CD4-positive, CD25-positive, alpha-beta regulatory T cell (primary cell): ENCODE measurements at regions not wholly inside any gene's neighbourhood (a gene's known extent, or its start where the extent isn't known, plus 50 kb on each side); places are given as distances from the start of the nearest gene placed in this dataset.
"Not testable (repeated sequence)": the region's sequence is repeated elsewhere in the genome, so short reads cannot be mapped to it uniquely, and the experiment has no call there.

Experiments
- ATAC-seq, 2 donors: fragments of 150-1000 bp; cut with Tn5 transposase; one replicate each; pipeline ENCODE4 v1.10.0; 2021; ENCODE audit warnings: low read depth in 2 of 2, moderate number of reproducible peaks in 2 of 2, moderate library complexity in 1 of 2
- DNase-seq, 3 donors: peaks; one replicate each; pipeline versions ENCODE4 v3.0.0 to v3.0.0-alpha.2; 2012 to 2022; ENCODE audit warnings: mixed read lengths in 1 of 3
- H3K27ac ChIP-seq: one replicate; pipeline ENCODE4 v1.7.0; 2013; ENCODE audit warnings: mild to moderate bottlenecking, low read length; ENCODE audit not compliant: insufficient read depth, poor library complexity, severe bottlenecking
- H3K27me3 ChIP-seq: one replicate; pipeline ENCODE4 v1.7.0; 2013; ENCODE audit warnings: low read length; ENCODE audit not compliant: control insufficient read depth, insufficient read depth
- H3K36me3 ChIP-seq: one replicate; pipeline ENCODE4 v1.7.0; 2013; ENCODE audit warnings: mild to moderate bottlenecking, low read length, moderate library complexity; ENCODE audit not compliant: control insufficient read depth, insufficient read depth
- H3K4me1 ChIP-seq: 2 replicates; pipeline ENCODE4 v1.7.0; 2013; ENCODE audit warnings: mild to moderate bottlenecking, low read length; ENCODE audit not compliant: insufficient read depth, control insufficient read depth, poor library complexity, severe bottlenecking
- H3K4me3 ChIP-seq: one replicate; pipeline ENCODE4 v1.7.0; 2013; ENCODE audit warnings: low read depth, mild to moderate bottlenecking, low read length, moderate library complexity
- H3K9me3 ChIP-seq, 2 experiments: 1 replicate in 1 of 2; 2 replicates in 1 of 2; pipeline ENCODE4 v1.7.0; 2013; ENCODE audit warnings: low read length in 2 of 2, mild to moderate bottlenecking in 1 of 2, moderate library complexity in 1 of 2; ENCODE audit not compliant: control insufficient read depth in 2 of 2
- H3K27ac Mint-ChIP-seq, 3 donors: one replicate each; pipeline ENCODE4 v1.8.0; 2020 to 2022; ENCODE audit warnings: mild to moderate bottlenecking in 3 of 3, mixed read lengths in 3 of 3, moderate library complexity in 2 of 3
- H3K27me3 Mint-ChIP-seq: one replicate; pipeline ENCODE4 v1.8.0; 2022; ENCODE audit warnings: mild to moderate bottlenecking, mixed read lengths
- H3K36me3 Mint-ChIP-seq: one replicate; pipeline ENCODE4 v1.8.0; 2020; ENCODE audit warnings: mixed read lengths
- H3K4me1 Mint-ChIP-seq, 4 donors: one replicate each; pipeline ENCODE4 v1.8.0; 2020 to 2022; ENCODE audit warnings: mixed read lengths in 4 of 4, mild to moderate bottlenecking in 1 of 4
- H3K4me3 Mint-ChIP-seq, 4 donors: one replicate each; pipeline ENCODE4 v1.8.0; 2020 to 2022; ENCODE audit warnings: mild to moderate bottlenecking in 4 of 4, mixed read lengths in 4 of 4, moderate library complexity in 3 of 4
- H3K9me3 Mint-ChIP-seq, 7 donors: one replicate each; pipeline ENCODE4 v1.8.0; 2020 to 2022; ENCODE audit warnings: mixed read lengths in 7 of 7, mild to moderate bottlenecking in 3 of 7, moderate library complexity in 2 of 7

GRCh38 chr5:17326600-17327037 lies 109.2 kb downstream of the BASP1 start:
- H3K27ac Mint-ChIP-seq, result no peak overlapping the region
- H3K4me1 Mint-ChIP-seq, result no peaks in the 10 kb centered on the region
- Histone ChIP-seq H3K4me3 (no peak overlapping the region), H3K36me3 (no peaks in the 10 kb centered on the region), H3K27me3 (no peaks in the 10 kb centered on the region), H3K4me1 (no peaks in the 10 kb centered on the region), H3K27ac (no peak overlapping the region), H3K9me3 (no peaks in the 10 kb centered on the region)
- no peak for DNase-seq
- ATAC-seq, result no peak
- H3K9me3 Mint-ChIP-seq, result peaks cover 0 to 14% (median 6%) of the 10 kb centered on the region in 7 donors
- H3K27me3 Mint-ChIP-seq, result no peaks in the 10 kb centered on the region
- H3K4me3 Mint-ChIP-seq, result no peak overlapping the region
- H3K36me3 Mint-ChIP-seq, result no peaks in the 10 kb centered on the region

- no peaks in the 10 kb centered on the region for H3K36me3 Mint-ChIP-seq
Measured at GRCh38 chr5:17327048-17327625, 109.7 kb downstream of the BASP1 start.

GRCh38 chr5:17329571-17329970 lies 112.1 kb downstream of the BASP1 start:
- peaks cover 3 to 20% (median 7%) of the 10 kb centered on the region in 7 donors for H3K9me3 Mint-ChIP-seq
- DNase-seq (no peak), ATAC-seq (no peak)
- Histone ChIP-seq H3K27me3 (no peaks in the 10 kb centered on the region), H3K4me1 (no peaks in the 10 kb centered on the region), H3K9me3 (no peaks in the 10 kb centered on the region), H3K36me3 (no peaks in the 10 kb centered on the region), H3K4me3 (no peak overlapping the region), H3K27ac (no peak overlapping the region)
- no peak overlapping the region for H3K4me3 Mint-ChIP-seq
- H3K27me3 Mint-ChIP-seq, result no peaks in the 10 kb centered on the region
- no peak overlapping the region for H3K27ac Mint-ChIP-seq
- no peaks in the 10 kb centered on the region for H3K36me3 Mint-ChIP-seq
- H3K4me1 Mint-ChIP-seq, result no peaks in the 10 kb centered on the region

More at GRCh38 chr5:17327048-17327625, 109.7 kb downstream of the BASP1 start:
- Histone ChIP-seq H3K27me3 (no peaks in the 10 kb centered on the region), H3K9me3 (no peaks in the 10 kb centered on the region), H3K27ac (no peak overlapping the region), H3K4me1 (no peaks in the 10 kb centered on the region), H3K4me3 (no peak overlapping the region), H3K36me3 (no peaks in the 10 kb centered on the region)
- Mint-ChIP-seq H3K9me3 (peaks cover 0 to 16% (median 6%) of the 10 kb centered on the region in 7 donors), H3K4me3 (no peak overlapping the region), H3K27me3 (no peaks in the 10 kb centered on the region), H3K4me1 (no peaks in the 10 kb centered on the region), H3K27ac (no peak overlapping the region)
- ATAC-seq (no peak), DNase-seq (no peak)

- H3K27ac Mint-ChIP-seq, result no peak overlapping the region
- no peak overlapping the region for H3K4me3 ChIP-seq
- H3K4me1 ChIP-seq, result no peaks in the 10 kb centered on the region
- H3K9me3 ChIP-seq, result no peaks in the 10 kb centered on the region
- no peak overlapping the region for H3K27ac ChIP-seq
- no peaks in the 10 kb centered on the region for H3K27me3 Mint-ChIP-seq
- ATAC-seq, result no peak
- H3K4me1 Mint-ChIP-seq, result no peaks in the 10 kb centered on the region
- DNase-seq, result no peak
- no peak overlapping the region for H3K4me3 Mint-ChIP-seq
- peaks cover 3 to 20% (median 7%) of the 10 kb centered on the region in 7 donors for H3K9me3 Mint-ChIP-seq
- no peaks in the 10 kb centered on the region for H3K27me3 ChIP-seq
- H3K36me3 ChIP-seq, result no peaks in the 10 kb centered on the region
- H3K36me3 Mint-ChIP-seq, result no peaks in the 10 kb centered on the region
Measured at GRCh38 chr5:17330386-17330785, 113.0 kb downstream of the BASP1 start.

- H3K36me3 Mint-ChIP-seq, result no peaks in the 10 kb centered on the region
- H3K27ac Mint-ChIP-seq, result no peak overlapping the region
- DNase-seq (no peak), ATAC-seq (no peak)
- Histone ChIP-seq H3K9me3 (no peaks in the 10 kb centered on the region), H3K4me3 (no peak overlapping the region), H3K27ac (no peak overlapping the region), H3K27me3 (no peaks in the 10 kb centered on the region), H3K4me1 (no peaks in the 10 kb centered on the region), H3K36me3 (no peaks in the 10 kb centered on the region)
- H3K4me1 Mint-ChIP-seq, result no peaks in the 10 kb centered on the region
- no peak overlapping the region for H3K4me3 Mint-ChIP-seq
- H3K9me3 Mint-ChIP-seq, result peaks cover 2 to 23% (median 7%) of the 10 kb centered on the region in 7 donors
- no peaks in the 10 kb centered on the region for H3K27me3 Mint-ChIP-seq
Measured at GRCh38 chr5:17331651-17332050, 114.2 kb downstream of the BASP1 start.

- no peak overlapping the region for H3K27ac ChIP-seq
- H3K4me3 ChIP-seq, result no peak overlapping the region
- no peak overlapping the region for H3K27ac Mint-ChIP-seq
- no peak overlapping the region for H3K4me3 Mint-ChIP-seq
- peaks cover 0 to 27% (median 7%) of the 10 kb centered on the region in 7 donors for H3K9me3 Mint-ChIP-seq
- no peaks in the 10 kb centered on the region for H3K36me3 Mint-ChIP-seq
- ATAC-seq (no peak), DNase-seq (no peak)
- no peaks in the 10 kb centered on the region for H3K27me3 ChIP-seq
- H3K4me1 Mint-ChIP-seq, result no peaks in the 10 kb centered on the region
- no peaks in the 10 kb centered on the region for H3K36me3 ChIP-seq
- no peaks in the 10 kb centered on the region for H3K27me3 Mint-ChIP-seq
- H3K9me3 ChIP-seq, result no peaks in the 10 kb centered on the region
- no peaks in the 10 kb centered on the region for H3K4me1 ChIP-seq
Measured at GRCh38 chr5:17333755-17334154, 116.3 kb downstream of the BASP1 start.

- ATAC-seq, result no peak
- H3K36me3 Mint-ChIP-seq, result no peaks in the 10 kb centered on the region
- no peak overlapping the region for H3K27ac ChIP-seq
- no peak overlapping the region for H3K27ac Mint-ChIP-seq
- H3K9me3 ChIP-seq, result no peaks in the 10 kb centered on the region
- no peaks in the 10 kb centered on the region for H3K27me3 Mint-ChIP-seq
- no peaks in the 10 kb centered on the region for H3K27me3 ChIP-seq
- H3K4me3 Mint-ChIP-seq, result no peak overlapping the region
- H3K9me3 Mint-ChIP-seq, result peaks cover 0 to 32% (median 6%) of the 10 kb centered on the region in 7 donors
- no peaks in the 10 kb centered on the region for H3K4me1 ChIP-seq
- no peaks in the 10 kb centered on the region for H3K4me1 Mint-ChIP-seq
- DNase-seq, result no peak
- H3K4me3 ChIP-seq, result no peak overlapping the region
- H3K36me3 ChIP-seq, result no peaks in the 10 kb centered on the region
Measured at GRCh38 chr5:17336054-17336453, 118.6 kb downstream of the BASP1 start.

- not testable (repeated sequence) for H3K27me3 Mint-ChIP-seq, H3K4me1 ChIP-seq, H3K36me3 ChIP-seq, DNase-seq, H3K4me3 ChIP-seq, H3K4me1 Mint-ChIP-seq, H3K27ac Mint-ChIP-seq, H3K27ac ChIP-seq, H3K27me3 ChIP-seq, H3K9me3 ChIP-seq, ATAC-seq, H3K36me3 Mint-ChIP-seq, H3K4me3 Mint-ChIP-seq
- peaks cover 2 to 30% (median 5%) of the 10 kb centered on the region in 7 donors for H3K9me3 Mint-ChIP-seq
Measured at GRCh38 chr5:17336723-17337122, 119.3 kb downstream of the BASP1 start.
